ENCODE measurements at regions not wholly inside any gene's neighbourhood (a gene's known extent, or its start where the extent isn't known, plus 50 kb on each side); places are given as distances from the start of the nearest gene placed in this dataset.

DNA sequence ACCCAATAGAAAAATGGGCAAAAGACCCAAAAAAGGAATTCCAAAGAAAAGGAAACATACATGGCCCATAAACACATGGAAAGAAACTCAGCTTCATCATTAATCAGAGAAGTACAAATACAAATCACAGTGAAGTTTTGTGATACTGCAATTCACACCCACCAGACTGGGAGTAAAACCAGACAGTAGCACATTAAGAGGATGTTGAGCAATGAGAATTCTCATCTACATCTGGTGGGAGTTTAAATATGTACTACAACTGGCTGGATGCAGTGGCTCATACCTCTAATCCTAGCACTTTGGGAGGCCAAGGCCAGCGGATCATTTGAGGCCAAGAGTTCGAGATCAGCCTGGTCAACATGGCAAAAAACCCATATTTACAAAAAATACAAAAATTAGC lies 125.7 kb upstream of the PHACTR1 start:
- no peak overlapping the region for H2AK5ac ChIP-seq (ENCODE audit: insufficient read length, low read length)
- H3K27me3 ChIP-seq (ENCODE audit: insufficient read depth, low read length) = no peaks in the 10 kb centered on the region
- H2BK12ac ChIP-seq (ENCODE audit: insufficient read length, low read depth, low read length) = no peak overlapping the region
- H3K79me1 ChIP-seq (ENCODE audit: insufficient read depth, low read depth, low read length, poor library complexity, severe bottlenecking) = no peaks in the 10 kb centered on the region
- no peak overlapping the region for H2BK120ac ChIP-seq (ENCODE audit: low read depth, low read length, poor library complexity, severe bottlenecking)
- no peak overlapping the region for H4K8ac ChIP-seq (replicated peaks; ENCODE audit: insufficient read length, low read depth, low read length)
- no peak overlapping the region for H3K4me2 ChIP-seq (ENCODE audit: insufficient read depth, insufficient read length, low read length)
- no peak overlapping the region for H2AFZ ChIP-seq (ENCODE audit: low read length)
- H3K23ac ChIP-seq (ENCODE audit: insufficient read length, low read depth, low read length) = no peak overlapping the region
- no peak overlapping the region for H3K27ac ChIP-seq (ENCODE audit: insufficient read length, low read depth, low read length)
- no peak overlapping the region for H3K14ac ChIP-seq (ENCODE audit: insufficient read depth, low read length)
- H3K4me1 Mint-ChIP-seq = peaks cover 12 to 21% of the 10 kb centered on the region in 2 experiments
- H3K9me3 Mint-ChIP-seq = peaks cover 0 to 1% of the 10 kb centered on the region in 2 experiments; a peak in 1 of 5 replicates
- no peaks in the 10 kb centered on the region for H4K20me1 ChIP-seq (ENCODE audit: control insufficient read depth, insufficient read depth, insufficient read length)
- no peak overlapping the region for H2BK5ac ChIP-seq (ENCODE audit: insufficient read length, low read length)
- TF ChIP-seq, protein P1, sequence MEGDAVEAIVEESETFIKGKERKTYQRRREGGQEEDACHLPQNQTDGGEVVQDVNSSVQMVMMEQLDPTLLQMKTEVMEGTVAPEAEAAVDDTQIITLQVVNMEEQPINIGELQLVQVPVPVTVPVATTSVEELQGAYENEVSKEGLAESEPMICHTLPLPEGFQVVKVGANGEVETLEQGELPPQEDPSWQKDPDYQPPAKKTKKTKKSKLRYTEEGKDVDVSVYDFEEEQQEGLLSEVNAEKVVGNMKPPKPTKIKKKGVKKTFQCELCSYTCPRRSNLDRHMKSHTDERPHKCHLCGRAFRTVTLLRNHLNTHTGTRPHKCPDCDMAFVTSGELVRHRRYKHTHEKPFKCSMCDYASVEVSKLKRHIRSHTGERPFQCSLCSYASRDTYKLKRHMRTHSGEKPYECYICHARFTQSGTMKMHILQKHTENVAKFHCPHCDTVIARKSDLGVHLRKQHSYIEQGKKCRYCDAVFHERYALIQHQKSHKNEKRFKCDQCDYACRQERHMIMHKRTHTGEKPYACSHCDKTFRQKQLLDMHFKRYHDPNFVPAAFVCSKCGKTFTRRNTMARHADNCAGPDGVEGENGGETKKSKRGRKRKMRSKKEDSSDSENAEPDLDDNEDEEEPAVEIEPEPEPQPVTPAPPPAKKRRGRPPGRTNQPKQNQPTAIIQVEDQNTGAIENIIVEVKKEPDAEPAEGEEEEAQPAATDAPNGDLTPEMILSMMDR (conservative IDR thresholded peaks at IDR 0.05) = no peak
- H3K9ac ChIP-seq (ENCODE audit: extremely low read depth, insufficient read length, low read length) = no peak overlapping the region
- no peak overlapping the region for H3T11ph ChIP-seq (ENCODE audit: low read length)
- no peaks in the 10 kb centered on the region for H3K23me2 ChIP-seq (ENCODE audit: insufficient read length, low read depth, low read length, poor library complexity, severe bottlenecking)
- no peak overlapping the region for H2BK15ac ChIP-seq (ENCODE audit: low read depth, low read length)
- H3K79me2 ChIP-seq (ENCODE audit: insufficient read depth, low read length) = no peaks in the 10 kb centered on the region
- DNase-seq = no peak
- no peaks in the 10 kb centered on the region; the same call in 1 of the 2 replicates for H3K4me1 ChIP-seq (ENCODE audit: insufficient read depth, low read length)
- no peaks in the 10 kb centered on the region for H3K9me3 ChIP-seq (ENCODE audit: control insufficient read depth, low read depth, low read length)
- H4K91ac ChIP-seq (ENCODE audit: insufficient read length, low read depth, low read length) = no peak overlapping the region
- H3K27me3 Mint-ChIP-seq (ENCODE audit: low read depth) = no peaks in the 10 kb centered on the region
- H3K27ac Mint-ChIP-seq = no peak overlapping the region
- H3K4me3 Mint-ChIP-seq = no peak overlapping the region
- WGBS (ENCODE audit: extremely low coverage, insufficient read length, low lambda C conversion rate) = no CpG with 5 or more reads among the region's 2 CpGs
- no peaks in the 10 kb centered on the region for H3K36me3 Mint-ChIP-seq (ENCODE audit: insufficient read depth in 1 of 3, low read depth in 3 of 3)
- H3K4ac ChIP-seq (ENCODE audit: low read depth, low read length) = no peak overlapping the region
- H2BK20ac ChIP-seq (ENCODE audit: low read depth, low read length, poor library complexity, severe bottlenecking) = no peak overlapping the region
- no peak overlapping the region for H4K5ac ChIP-seq (ENCODE audit: insufficient read length, low read depth, low read length)
- H3K18ac ChIP-seq (ENCODE audit: insufficient read length, low read depth, low read length) = no peak overlapping the region
- no peak overlapping the region for H3K56ac ChIP-seq (ENCODE audit: insufficient read length, low read depth, low read length)

Data from H9 (cell line).